ENCODE measurements at regions not wholly inside any gene's neighbourhood (a gene's known extent, or its start where the extent isn't known, plus 50 kb on each side); places are given as distances from the start of the nearest gene placed in this dataset.

- TF ChIP-seq, protein P1, sequence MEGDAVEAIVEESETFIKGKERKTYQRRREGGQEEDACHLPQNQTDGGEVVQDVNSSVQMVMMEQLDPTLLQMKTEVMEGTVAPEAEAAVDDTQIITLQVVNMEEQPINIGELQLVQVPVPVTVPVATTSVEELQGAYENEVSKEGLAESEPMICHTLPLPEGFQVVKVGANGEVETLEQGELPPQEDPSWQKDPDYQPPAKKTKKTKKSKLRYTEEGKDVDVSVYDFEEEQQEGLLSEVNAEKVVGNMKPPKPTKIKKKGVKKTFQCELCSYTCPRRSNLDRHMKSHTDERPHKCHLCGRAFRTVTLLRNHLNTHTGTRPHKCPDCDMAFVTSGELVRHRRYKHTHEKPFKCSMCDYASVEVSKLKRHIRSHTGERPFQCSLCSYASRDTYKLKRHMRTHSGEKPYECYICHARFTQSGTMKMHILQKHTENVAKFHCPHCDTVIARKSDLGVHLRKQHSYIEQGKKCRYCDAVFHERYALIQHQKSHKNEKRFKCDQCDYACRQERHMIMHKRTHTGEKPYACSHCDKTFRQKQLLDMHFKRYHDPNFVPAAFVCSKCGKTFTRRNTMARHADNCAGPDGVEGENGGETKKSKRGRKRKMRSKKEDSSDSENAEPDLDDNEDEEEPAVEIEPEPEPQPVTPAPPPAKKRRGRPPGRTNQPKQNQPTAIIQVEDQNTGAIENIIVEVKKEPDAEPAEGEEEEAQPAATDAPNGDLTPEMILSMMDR (IDR thresholded peaks at IDR 0.05; ENCODE audit: low read depth, low read length): no peak
- DNase-seq (ENCODE audit: low read depth in 2 of 2): no peak
- no peak overlapping the region for H3K4me3 ChIP-seq (replicated peaks in 1 of 2; ENCODE audit: low read depth in 2 of 2, low read length in 2 of 2)
Observed at GRCh38 chr16:51429041-51429440, 278.0 kb upstream of the SALL1 start.

GRCh38 chr16:51427085-51427484, 276.0 kb upstream of the SALL1 start:
- H3K4me3 ChIP-seq (replicated peaks in 1 of 2; ENCODE audit: low read depth in 2 of 2, low read length in 2 of 2): no peak overlapping the region
- DNase-seq (ENCODE audit: low read depth in 2 of 2): no peak
- TF ChIP-seq, protein P1 (IDR thresholded peaks at IDR 0.05; ENCODE audit: low read depth, low read length): no peak

- TF ChIP-seq, protein P1 (IDR thresholded peaks at IDR 0.05; ENCODE audit: low read depth, low read length): no peak
- no peak for DNase-seq (ENCODE audit: low read depth in 2 of 2)
- H3K4me3 ChIP-seq (replicated peaks in 1 of 2; ENCODE audit: low read depth in 2 of 2, low read length in 2 of 2): no peak overlapping the region
Observed at GRCh38 chr16:51426276-51426675, 275.2 kb upstream of the SALL1 start.

- TF ChIP-seq, protein P1 (IDR thresholded peaks at IDR 0.05; ENCODE audit: low read depth, low read length): no peak
- no peak for DNase-seq (ENCODE audit: low read depth in 2 of 2)
- H3K4me3 ChIP-seq (replicated peaks in 1 of 2; ENCODE audit: low read depth in 2 of 2, low read length in 2 of 2): no peak overlapping the region
Observed at GRCh38 chr16:51420247-51420646, 269.2 kb upstream of the SALL1 start.

DNA sequence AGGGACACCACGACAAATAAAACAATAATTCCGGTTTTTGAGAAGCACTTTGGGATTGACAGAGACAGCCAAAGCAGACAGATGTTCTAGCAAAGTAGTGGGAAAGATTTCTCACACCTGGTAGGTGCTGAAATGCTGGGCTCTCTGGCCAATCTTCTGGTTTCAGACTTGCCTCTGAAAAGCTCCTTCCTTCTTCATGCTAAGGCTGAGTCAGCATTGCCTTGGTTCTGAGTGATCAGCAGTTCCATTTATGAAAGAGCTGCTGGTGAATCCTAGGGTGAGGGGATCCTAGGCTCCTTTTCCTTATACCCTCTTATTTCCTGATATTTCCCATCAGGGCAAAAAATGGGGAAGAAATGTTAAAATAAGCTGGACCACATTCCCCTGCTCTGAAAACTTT, 268.7 kb upstream of the SALL1 start:
- TF ChIP-seq, protein P1 (IDR thresholded peaks at IDR 0.05; ENCODE audit: low read depth, low read length): no peak

GRCh38 chr16:51418258-51418657, 267.2 kb upstream of the SALL1 start:
- no peak overlapping the region for H3K4me3 ChIP-seq (replicated peaks in 1 of 2; ENCODE audit: low read depth in 2 of 2, low read length in 2 of 2)
- TF ChIP-seq, protein P1 (IDR thresholded peaks at IDR 0.05; ENCODE audit: low read depth, low read length): no peak

More for the DNA sequence above, 268.7 kb upstream of the SALL1 start:
- H3K4me3 ChIP-seq (replicated peaks in 1 of 2; ENCODE audit: low read depth in 2 of 2, low read length in 2 of 2): no peak overlapping the region
- DNase-seq (ENCODE audit: low read depth in 2 of 2): no peak

DNA sequence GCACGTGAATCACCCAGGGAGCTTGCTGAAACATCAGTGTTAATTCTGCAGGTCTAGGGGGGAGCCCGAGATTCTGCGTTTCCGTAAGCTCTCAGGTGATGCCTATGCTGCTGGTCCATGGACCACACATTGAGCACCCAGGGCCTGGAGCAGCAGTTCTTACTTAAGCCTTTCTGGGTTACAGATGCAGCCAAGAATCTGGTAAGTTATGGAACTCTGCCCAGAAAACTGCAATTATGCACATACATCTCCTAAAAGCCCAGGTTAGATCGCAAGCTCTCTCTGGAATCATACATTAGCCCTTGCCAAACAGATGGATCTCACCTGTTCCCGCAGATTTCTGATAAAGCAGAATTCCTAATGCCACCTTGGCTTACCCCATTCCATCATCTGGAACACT, 265.9 kb upstream of the SALL1 start:
- peak in 1 of 2 donors; percentile 41 for DNase-seq (ENCODE audit: low read depth in 2 of 2)
- H3K4me3 ChIP-seq (replicated peaks in 1 of 2; ENCODE audit: low read depth in 2 of 2, low read length in 2 of 2): no peak overlapping the region
- TF ChIP-seq, protein P1 (IDR thresholded peaks at IDR 0.05; ENCODE audit: low read depth, low read length): no peak

More at GRCh38 chr16:51418258-51418657, 267.2 kb upstream of the SALL1 start:
- no peak for DNase-seq (ENCODE audit: low read depth in 2 of 2)

All from cardiac fibroblast (primary cell).